HG02642 (cell line): ENCODE measurements at regions not wholly inside any gene's neighbourhood (a gene's known extent, or its start where the extent isn't known, plus 50 kb on each side); places are given as distances from the start of the nearest gene placed in this dataset.
"Not testable (repeated sequence)": the region's sequence is repeated elsewhere in the genome, so short reads cannot be mapped to it uniquely, and the experiment has no call there.

Source experiments
- ATAC-seq: cut with Tn5 transposase; IDR thresholded peaks from one replicate; pipeline ENCODE4 v1.9.1; 2021; ENCODE audit warnings: mild to moderate bottlenecking; ENCODE audit not compliant: unreplicated experiment, poor library complexity

DNA sequence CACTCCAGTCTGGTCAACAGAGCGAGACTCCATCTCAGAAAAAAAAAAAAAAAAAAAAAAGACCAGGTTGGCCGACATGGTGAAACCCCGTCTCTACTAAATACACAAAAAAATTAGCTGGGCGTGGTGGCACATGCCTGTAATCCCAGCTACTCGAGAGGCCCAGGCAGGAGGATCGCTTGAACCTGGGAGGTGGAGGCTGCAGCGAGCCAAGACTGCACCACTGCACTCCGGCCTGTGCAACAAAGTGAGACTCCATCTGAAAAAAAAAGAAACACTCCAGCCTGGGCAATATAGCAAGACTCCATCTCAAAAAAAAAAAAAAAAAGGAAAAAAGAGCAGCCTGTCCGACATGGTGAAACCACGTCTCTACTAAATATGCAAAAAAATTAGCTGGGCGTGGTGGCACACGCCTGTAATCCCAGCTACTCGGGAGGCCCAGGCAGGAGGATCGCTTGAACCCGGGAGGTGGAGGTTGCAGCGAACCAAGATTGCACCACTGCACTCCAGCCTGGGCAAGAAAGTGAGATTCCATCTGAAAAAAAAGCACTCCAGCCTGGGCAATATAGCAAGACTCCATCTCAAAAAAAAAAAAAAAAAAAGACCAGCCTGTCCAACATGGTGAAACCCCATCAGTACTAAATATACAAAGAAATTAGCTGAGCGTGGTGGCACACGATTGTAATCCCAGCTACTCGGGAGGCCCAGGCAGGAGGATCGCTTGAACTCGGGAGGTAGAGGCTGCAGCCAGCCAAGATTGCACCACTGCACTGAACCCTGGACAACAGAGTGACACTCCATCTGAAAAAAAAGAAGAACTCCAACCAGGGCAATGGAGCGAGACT, 343.3 kb upstream of the PLGLB2 start:
- not testable (repeated sequence) for ATAC-seq

DNA sequence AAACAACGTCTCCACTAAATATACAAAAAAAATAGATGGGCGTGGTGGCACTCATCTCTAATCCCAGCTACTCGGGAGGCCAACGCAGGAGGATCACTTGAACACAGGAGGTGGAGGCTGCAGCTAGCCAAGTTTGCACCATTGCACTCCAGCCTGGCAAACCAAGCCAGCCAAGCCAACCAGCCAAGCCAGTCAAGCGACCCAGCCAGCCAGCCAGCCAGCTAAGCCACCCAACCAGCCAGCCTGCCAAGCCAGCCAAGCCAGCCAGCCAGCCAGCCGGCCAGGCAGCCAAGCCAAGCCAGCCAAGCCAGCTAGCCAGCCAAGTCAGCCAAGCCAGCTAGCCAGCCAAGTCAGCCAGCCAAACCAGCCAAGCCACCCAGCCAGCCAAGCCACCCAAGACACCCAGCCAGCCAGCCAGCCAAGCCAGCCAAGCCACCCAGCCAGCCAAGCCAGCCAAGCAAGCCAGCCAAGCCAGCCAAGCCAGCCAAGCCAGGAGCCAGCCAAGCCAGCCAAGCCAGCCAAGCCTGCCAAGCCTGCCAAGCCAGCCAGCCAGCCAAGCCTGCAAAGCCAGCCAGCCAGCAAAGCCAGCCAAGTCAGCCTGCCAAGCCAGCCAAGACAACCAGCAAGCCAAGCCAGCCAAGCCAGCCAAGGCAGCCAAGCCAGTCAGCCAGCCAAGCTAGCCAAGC, 342.2 kb upstream of the PLGLB2 start:
- not testable (repeated sequence) for ATAC-seq

DNA sequence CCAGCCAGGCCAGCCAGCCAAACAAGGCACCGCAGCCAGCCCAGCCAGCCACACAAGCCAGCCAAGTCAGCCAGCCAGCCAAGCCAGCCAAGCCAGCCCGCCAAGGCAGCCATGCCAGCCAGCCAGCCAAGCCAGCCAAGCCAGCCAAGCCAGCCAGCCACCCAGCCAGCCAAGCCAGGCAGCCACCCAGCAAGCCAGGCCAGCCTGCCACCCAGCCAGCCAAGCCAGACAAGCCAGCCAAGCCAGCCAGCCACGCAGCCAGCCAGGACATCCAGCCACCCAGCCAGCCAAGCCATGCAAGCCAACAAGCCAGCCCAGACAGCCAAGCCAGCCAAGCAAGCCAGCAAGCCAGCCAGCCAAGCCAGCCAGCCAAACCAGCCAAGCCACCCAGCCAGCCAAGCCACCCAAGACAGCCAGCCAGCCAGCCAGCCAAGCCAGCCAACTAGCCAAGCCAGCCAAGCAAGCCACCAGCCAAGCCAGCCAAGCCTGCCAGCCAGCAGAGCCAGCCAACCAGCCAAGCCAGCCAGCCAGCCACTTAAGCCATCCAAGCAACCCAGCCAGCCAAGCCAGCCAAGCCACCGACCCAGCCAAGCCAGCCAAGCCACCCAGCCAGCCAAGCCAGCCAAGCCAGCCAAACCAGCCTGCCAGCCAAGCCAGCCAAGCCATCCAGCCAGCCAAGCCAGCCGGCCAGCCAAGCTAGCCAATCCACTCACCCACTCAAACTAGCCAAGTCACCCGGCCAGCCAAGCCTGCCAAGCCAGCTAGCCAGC, 341.3 kb upstream of the PLGLB2 start:
- not testable (repeated sequence) for ATAC-seq

DNA sequence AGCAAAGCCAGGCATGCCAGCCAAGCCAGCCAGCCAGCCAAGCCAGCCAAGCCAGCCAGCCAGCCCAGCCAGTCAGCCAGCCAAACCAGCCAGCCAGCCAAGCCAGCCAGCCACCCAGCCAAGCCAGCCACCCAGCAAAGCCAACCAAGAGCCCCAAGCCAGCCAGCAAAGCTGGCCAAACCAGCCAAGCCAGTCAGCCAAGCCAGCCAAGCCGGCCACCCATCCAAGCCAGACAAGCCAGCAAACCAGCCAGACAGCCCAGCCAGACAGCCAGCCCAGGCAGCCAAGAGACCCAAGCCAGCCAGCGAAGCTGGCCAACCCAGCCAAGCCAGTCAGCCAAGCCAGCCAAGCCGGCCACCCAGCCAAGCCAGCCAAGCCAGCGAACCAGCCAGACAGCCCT, 338.3 kb upstream of the PLGLB2 start:
- not testable (repeated sequence) for ATAC-seq

DNA sequence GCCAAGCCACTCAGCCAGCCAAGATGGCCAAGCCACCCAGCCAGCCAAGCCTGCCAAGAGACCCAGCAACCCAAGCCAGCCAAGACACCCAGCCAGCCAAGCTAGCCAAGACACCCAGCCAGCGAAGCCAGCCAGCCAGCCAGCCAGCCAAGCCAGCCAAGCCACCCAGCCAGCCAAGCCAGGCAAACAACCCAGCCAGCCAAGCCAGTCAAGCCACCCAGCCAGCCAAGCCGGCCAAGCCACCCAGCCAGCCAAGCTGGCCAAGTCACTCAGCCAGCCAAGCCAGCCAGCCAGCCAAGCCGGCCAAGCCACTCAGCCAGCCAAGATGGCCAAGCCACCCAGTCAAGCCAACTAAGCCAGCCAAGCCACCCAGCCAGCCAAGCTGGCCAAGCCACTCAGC, 337.5 kb upstream of the PLGLB2 start:
- not testable (repeated sequence) for ATAC-seq

DNA sequence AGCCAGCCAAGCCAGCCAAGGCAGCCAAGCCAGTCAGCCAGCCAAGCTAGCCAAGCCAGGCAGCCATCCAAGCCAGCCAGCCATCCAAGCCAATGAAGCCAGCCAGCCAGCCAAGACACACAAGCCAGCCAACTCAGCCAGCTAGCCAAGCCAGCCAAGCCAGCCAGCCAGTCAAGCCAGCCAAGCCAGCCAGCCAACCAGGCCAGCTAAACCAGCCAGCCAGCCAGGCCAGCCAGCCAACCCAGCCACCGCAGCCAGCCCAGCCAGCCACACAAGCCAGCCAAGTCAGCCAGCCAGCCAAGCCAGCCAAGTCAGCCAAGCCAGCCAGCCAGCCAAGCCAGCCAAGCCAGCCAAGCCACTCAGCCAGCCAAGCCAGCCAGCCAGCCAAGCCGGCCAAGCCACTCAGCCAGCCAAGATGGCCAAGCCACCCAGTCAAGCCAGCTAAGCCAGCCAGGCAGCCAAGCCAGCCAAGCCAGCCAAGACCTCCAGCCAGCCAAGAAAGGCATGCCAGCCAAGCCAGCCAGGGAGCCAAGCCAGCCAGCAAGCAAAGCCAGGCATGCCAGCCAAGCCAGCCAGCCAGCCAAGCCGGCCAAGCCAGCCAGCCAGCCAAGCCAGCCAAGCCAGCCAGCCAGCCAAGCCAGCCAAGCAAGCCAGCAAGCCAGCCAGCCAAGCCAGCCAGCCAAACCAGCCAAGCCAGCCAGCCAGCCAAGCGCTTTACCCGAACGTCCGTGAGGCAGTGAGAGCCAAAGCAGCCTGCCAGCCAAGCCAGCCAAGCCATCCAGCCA, 335.7 kb upstream of the PLGLB2 start:
- not testable (repeated sequence) for ATAC-seq

DNA sequence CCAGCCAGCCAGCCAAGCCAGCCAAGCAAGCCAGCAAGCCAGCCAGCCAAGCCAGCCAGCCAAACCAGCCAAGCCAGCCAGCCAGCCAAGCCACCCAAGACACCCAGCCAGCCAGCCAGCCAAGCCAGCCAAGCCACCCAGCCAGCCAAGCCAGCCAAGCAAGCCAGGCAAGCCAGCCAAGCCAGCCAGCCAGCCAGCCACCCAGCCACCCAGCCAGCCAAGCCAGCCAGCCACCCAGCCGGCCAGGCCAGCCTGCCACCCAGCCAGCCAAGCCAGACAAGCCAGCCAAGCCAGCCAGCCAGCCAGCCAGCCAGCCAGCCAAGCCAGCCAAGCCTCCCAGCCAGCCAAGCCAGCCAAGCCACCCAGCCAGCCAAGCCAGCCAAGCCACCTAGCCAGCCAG, 333.6 kb upstream of the PLGLB2 start:
- ATAC-seq: not testable (repeated sequence)

DNA sequence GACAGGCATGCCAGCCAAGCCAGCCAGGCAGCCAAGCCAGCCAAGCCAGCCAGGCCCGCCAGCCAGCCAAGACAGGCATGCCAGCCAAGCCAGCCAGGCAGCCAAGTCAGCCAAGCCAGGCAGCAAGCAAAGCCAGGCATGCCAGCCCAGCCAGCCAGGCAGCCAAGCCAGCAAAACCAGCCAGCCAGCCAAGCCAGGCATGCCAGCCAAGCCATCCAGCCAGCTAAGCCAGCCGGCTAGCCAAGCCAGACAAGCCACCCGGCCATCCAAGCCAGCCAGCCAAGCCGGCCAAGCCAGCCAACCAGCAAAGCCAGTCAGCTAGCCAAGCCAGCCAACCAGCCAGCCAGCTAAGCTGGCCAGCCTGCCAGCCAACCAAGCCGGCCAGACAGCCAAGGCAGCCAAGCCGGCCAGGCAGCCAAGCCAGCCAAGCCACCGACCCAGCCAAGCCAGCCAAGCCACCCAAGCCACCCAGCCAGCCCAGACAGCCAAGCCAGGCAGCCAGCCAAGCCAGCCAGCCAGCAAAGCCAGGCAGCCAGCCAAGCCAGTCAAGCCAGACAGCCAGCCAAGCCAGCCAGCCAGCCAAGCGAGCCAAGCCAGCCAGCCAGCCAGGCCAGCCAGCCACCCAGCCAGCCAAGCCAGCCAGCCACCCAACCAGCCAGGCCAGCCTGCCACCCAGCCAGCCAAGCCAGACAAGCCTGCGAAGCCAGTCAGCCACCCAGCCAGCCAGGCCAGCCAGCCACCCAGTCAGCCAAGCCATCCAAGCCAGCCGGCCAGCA, 332.9 kb upstream of the PLGLB2 start:
- not testable (repeated sequence) for ATAC-seq

DNA sequence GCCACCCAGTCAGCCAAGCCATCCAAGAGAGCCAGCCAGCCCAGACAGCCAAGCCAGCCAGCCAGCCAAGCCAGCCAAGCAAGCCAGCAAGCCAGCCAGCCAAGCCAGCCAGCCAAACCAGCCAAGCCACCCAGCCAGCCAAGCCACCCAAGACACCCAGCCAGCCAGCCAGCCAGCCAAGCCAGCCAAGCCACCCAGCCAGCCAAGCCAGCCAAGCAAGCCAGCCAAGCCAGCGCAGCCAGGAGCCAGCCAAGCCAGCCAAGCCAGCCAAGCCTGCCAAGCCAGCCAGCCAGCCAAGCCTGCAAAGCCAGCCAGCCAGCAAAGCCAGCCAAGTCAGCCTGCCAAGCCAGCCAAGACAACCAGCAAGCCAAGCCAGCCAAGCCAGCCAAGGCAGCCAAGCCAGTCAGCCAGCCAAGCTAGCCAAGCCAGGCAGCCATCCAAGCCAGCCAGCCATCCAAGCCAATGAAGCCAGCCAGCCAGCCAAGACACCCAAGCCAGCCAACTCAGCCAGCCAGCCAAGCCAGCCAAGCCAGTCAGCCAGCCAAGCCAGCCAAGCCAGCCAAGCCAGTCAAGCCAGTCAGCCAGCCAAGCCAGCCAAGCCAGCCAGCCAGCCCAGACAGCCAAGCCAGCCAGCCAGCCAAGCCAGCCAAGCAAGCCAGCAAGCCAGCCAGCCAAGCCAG, 332.2 kb upstream of the PLGLB2 start:
- ATAC-seq: not testable (repeated sequence)

DNA sequence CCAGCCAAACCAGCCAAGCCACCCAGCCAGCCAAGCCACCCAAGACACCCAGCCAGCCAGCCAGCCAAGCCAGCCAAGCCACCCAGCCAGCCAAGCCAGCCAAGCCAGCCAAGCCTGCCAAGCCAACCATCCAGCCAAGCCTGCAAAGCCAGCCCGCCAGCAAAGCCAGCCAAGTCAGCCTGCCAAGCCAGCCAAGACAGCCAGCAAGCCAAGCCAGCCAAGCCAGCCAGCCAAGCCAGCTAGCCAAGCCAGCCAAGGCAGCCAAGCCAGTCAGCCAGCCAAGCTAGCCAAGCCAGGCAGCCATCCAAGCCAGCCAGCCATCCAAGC, 331.7 kb upstream of the PLGLB2 start:
- not testable (repeated sequence) for ATAC-seq

DNA sequence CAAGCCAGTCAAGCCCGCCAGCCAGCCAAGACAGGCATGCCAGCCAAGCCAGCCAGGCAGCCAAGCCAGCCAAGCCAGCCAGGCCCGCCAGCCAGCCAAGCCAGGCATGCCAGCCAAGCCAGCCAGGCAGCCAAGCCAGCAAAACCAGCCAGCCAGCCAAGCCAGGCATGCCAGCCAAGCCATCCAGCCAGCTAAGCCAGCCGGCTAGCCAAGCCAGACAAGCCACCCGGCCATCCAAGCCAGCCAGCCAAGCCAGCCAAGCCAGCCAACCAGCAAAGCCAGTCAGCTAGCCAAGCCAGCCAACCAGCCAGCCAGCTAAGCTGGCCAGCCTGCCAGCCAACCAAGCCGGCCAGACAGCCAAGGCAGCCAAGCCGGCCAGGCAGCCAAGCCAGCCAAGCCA, 330.7 kb upstream of the PLGLB2 start:
- not testable (repeated sequence) for ATAC-seq

DNA sequence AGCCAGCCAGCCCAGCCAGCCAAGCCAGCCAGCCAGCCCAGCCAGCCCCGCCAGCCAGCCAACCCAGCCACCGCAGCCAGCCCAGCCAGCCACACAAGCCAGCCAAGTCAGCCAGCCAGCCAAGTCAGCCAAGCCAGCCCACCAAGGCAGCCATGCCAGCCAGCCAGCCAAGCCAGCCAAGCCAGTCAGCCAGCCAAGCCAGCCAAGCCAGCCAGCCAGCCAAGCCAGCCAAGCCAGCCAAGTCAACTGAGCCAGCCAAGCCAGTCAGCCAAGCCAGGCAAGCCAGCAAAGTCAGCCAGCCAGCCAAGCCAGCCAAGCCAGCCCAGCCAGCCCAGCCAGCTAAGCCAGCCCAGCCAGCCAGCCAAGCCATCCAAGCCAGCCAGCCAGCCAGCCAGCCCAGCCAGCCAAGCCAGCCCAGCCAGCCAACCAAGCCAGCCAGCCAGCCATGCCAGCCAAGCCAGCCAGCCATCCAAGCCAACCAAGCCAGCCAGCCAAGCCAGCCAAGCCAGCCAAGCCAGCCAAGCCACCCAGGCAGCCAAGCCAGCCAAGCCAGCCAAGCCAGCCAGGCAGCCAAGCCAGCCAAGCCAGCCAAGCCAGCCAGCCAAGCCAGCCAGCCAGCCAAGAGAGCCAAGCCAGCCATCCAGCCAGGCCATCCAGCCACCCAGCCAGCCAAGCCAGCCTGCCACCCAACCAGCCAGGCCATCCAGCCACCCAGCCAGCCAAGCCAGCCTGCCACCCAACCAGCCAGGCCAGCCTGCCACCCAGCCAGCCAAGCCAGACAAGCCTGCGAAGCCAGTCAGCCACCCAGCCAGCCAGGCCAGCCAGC, 329.9 kb upstream of the PLGLB2 start:
- not testable (repeated sequence) for ATAC-seq

DNA sequence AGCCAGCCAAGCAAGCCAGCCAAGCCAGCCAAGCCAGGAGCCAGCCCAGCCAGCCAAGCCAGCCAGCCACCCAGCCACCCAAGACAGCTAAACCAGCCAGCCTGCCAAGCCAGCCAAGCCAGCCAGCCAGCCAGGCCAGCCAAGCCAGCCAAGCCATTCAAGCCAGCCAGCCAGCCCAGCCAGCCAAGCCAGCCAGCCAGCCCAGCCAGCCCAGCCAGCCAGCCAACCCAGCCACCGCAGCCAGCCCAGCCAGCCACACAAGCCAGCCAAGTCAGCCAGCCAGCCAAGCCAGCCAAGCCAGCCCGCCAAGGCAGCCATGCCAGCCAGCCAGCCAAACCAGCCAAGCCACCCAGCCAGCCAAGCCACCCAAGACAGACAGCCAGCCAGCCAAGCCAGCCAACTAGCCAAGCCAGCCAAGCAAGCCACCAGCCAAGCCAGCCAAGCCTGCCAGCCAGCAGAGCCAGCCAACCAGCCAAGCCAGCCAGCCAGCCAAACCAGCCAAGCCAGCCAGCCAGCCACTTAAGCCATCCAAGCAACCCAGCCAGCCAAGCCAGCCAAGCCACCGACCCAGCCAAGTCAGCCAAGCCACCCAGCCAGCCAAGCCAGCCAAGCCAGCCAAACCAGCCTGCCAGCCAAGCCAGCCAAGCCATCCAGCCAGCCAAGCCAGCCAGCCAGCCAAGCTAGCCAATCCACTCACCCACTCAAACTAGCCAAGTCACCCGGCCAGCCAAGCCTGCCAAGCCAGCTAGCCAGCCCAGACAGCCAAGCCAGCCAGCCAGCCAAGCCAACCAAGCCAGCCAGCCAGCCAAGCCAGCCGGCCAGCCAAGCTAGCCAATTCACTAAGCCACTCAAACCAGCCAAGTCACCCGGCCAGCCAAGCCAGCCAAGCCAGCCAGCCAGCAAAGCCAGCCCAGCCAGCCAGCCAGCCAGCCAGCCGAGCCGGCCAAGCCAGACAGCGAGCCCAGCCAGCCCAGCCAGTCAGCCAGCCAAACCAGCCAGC, 328.8 kb upstream of the PLGLB2 start:
- ATAC-seq: not testable (repeated sequence)

DNA sequence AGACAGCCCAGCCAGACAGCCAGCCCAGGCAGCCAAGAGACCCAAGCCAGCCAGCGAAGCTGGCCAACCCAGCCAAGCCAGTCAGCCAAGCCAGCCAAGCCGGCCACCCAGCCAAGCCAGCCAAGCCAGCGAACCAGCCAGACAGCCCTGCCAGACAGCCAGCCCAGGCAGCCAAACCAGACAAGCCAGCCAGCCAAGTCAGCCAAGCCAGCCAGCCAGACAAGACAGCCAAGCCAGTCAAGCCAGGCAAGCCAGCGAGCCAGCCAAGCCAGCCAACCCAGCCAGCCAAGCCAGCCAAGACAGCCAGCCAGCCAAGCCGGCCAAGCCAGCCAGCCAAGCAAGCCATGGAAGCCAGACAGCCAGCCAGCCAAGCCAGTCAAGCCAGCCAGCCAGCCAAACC, 327.9 kb upstream of the PLGLB2 start:
- not testable (repeated sequence) for ATAC-seq

DNA sequence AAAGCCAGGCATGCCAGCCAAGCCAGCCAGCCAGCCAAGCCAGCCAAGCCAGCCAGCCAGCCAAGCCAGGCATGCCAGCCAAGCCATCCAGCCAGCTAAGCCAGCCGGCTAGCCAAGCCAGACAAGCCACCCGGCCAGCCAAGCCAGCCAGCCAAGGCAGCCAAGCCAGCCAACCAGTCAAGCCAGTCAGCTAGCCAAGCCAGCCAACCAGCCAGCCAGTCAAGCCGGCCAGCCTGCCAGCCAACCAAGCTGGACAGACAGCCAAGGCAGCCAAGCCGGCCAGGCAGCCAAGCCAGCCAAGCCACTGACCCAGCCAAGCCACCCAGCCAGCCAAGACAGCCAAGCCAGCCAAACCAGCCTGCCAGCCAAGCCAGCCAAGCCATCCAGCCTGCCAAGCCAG, 326.9 kb upstream of the PLGLB2 start:
- ATAC-seq: not testable (repeated sequence)

DNA sequence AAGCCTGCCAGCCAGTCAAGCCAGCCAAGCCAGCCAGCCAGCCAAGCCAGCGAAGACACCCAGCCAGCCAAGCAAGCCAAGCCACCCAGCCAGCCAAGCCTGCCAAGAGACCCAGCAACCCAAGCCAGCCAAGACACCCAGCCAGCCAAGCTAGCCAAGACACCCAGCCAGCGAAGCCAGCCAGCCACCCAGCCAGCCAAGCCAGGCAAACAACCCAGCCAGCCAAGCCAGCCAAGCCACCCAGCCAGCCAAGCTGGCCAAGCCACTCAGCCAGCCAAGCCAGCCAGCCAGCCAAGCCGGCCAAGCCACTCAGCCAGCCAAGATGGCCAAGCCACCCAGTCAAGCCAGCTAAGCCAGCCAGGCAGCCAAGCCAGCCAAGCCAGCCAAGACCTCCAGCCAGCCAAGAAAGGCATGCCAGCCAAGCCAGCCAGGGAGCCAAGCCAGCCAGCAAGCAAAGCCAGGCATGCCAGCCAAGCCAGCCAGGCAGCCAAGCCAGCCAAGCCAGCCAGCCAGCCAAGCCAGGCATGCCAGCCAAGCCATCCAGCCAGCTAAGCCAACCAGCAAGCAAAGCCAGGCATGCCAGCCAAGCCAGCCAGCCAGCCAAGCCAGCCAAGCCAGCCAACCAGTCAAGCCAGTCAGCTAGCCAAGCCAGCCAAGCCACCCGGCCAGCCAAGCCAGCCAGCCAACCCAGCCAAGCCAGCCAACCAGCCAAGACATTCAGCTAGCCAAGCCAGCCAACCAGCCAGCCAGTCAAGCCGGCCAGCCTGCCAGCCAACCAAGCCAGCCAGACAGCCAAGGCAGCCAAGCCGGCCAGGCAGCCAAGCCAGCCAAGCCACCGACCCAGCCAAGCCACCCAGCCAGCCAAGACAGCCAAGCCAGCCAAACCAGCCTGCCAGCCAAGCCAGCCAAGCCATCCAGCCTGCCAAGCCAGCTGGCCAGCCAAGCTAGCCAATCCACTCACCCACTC, 323.8 kb upstream of the PLGLB2 start:
- not testable (repeated sequence) for ATAC-seq
